Endothelial cell of umbilical vein (primary cell): ENCODE measurements at regions not wholly inside any gene's neighbourhood (a gene's known extent, or its start where the extent isn't known, plus 50 kb on each side); places are given as distances from the start of the nearest gene placed in this dataset.

ENCODE experiments used
- POLR2A ChIP-seq: IDR thresholded peaks from 2 replicates; pipeline ENCODE4 v1.6.1; 2012; ENCODE audit warnings: low read depth, mild to moderate bottlenecking, control low read depth, low read length
- TF ChIP-seq, protein P1 (sequence below), 2 donors: IDR thresholded peaks; 1 replicate in 1 of 2; 2 replicates in 1 of 2; pipeline ENCODE4 v1.5.1; 2011; ENCODE audit warnings: low read length in 2 of 2, mild to moderate bottlenecking in 2 of 2, moderate library complexity in 2 of 2, control low read depth in 1 of 2, inconsistent platforms in 1 of 2, low read depth in 1 of 2; ENCODE audit not compliant: insufficient read depth in 1 of 2; ENCODE audit errors: extremely low read depth in 1 of 2

DNA sequence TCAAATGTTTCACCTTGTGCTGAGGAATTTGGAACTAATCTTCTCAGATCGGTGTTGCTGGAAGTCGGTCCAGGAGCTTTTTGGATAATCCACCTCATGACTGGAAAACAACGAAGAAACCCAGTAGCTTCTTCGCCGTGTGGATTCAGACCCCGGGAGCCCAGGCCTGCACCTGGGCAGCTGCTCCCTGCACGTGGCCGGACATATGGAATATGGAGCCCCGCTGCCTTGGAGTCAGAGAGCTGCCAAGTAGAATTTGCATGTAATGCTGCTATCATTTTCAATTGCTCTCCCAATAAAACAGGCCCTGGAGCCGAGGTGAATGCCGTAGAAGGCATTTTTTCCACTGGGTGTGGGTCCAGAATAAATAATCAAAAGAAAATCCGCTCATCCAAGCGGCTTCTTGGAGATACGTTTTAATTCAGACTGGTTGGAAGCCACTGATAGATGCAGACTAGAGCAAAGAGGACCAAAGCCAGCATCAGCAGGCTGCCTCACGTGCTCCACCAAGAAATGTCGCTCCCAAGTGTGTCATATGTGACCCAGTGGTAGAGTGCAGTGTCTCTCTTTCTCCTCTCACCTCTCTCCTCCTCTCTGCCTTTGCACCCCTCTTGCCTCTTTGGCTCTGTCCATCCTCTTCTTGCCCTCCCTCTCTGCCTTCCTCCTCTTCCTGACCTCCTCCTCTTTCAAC is 115.3 kb downstream of the ZNF664 start:
- no peak for TF ChIP-seq POLR2A
- TF ChIP-seq, protein P1, sequence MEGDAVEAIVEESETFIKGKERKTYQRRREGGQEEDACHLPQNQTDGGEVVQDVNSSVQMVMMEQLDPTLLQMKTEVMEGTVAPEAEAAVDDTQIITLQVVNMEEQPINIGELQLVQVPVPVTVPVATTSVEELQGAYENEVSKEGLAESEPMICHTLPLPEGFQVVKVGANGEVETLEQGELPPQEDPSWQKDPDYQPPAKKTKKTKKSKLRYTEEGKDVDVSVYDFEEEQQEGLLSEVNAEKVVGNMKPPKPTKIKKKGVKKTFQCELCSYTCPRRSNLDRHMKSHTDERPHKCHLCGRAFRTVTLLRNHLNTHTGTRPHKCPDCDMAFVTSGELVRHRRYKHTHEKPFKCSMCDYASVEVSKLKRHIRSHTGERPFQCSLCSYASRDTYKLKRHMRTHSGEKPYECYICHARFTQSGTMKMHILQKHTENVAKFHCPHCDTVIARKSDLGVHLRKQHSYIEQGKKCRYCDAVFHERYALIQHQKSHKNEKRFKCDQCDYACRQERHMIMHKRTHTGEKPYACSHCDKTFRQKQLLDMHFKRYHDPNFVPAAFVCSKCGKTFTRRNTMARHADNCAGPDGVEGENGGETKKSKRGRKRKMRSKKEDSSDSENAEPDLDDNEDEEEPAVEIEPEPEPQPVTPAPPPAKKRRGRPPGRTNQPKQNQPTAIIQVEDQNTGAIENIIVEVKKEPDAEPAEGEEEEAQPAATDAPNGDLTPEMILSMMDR (IDR thresholded peaks at IDR 0.05; ENCODE audit: extremely low read depth in 1 of 2, insufficient read depth in 1 of 2, low read depth in 1 of 2, low read length in 2 of 2) = no peak
